ENCODE measurements at regions not wholly inside any gene's neighbourhood (a gene's known extent, or its start where the extent isn't known, plus 50 kb on each side); places are given as distances from the start of the nearest gene placed in this dataset.
"Not testable (repeated sequence)": the region's sequence is repeated elsewhere in the genome, so short reads cannot be mapped to it uniquely, and the experiment has no call there.

GRCh38 chr7:63856466-63856865 is 142.2 kb upstream of the ZNF722 start:
- not testable (repeated sequence) for DNase-seq

GRCh38 chr7:63867127-63867526 is 131.5 kb upstream of the ZNF722 start:
- DNase-seq, result no peak

GRCh38 chr7:63874242-63874641 is 124.4 kb upstream of the ZNF722 start:
- not testable (repeated sequence) for DNase-seq

- DNase-seq, result no peak
Measured at GRCh38 chr7:63876707-63877322, 121.8 kb upstream of the ZNF722 start.

- DNase-seq, result no peak
Measured at GRCh38 chr7:63887031-63887430, 111.6 kb upstream of the ZNF722 start.

GRCh38 chr7:63899691-63900393 is 98.8 kb upstream of the ZNF722 start:
- DNase-seq, result peak; percentile 90

GRCh38 chr7:63900394-63901203 is 98.0 kb upstream of the ZNF722 start:
- peak; percentile 97 for DNase-seq

GRCh38 chr7:63901204-63901506 is 97.5 kb upstream of the ZNF722 start:
- not testable (repeated sequence) for DNase-seq

- DNase-seq, result no peak
Measured at GRCh38 chr7:63918986-63919385, 79.7 kb upstream of the ZNF722 start.

GRCh38 chr7:63925262-63925625 is 73.4 kb upstream of the ZNF722 start:
- peak; percentile 66 for DNase-seq

- peak; percentile 98 for DNase-seq
Measured at GRCh38 chr7:63925626-63926460, 72.8 kb upstream of the ZNF722 start.

GRCh38 chr7:63927261-63927660 is 71.4 kb upstream of the ZNF722 start:
- no peak for DNase-seq

GRCh38 chr7:63931057-63931600 is 67.5 kb upstream of the ZNF722 start:
- DNase-seq, result no peak

GRCh38 chr7:63931985-63932577 is 66.6 kb upstream of the ZNF722 start:
- no peak for DNase-seq
